ENCODE measurements at regions not wholly inside any gene's neighbourhood (a gene's known extent, or its start where the extent isn't known, plus 50 kb on each side); places are given as distances from the start of the nearest gene placed in this dataset.

DNA sequence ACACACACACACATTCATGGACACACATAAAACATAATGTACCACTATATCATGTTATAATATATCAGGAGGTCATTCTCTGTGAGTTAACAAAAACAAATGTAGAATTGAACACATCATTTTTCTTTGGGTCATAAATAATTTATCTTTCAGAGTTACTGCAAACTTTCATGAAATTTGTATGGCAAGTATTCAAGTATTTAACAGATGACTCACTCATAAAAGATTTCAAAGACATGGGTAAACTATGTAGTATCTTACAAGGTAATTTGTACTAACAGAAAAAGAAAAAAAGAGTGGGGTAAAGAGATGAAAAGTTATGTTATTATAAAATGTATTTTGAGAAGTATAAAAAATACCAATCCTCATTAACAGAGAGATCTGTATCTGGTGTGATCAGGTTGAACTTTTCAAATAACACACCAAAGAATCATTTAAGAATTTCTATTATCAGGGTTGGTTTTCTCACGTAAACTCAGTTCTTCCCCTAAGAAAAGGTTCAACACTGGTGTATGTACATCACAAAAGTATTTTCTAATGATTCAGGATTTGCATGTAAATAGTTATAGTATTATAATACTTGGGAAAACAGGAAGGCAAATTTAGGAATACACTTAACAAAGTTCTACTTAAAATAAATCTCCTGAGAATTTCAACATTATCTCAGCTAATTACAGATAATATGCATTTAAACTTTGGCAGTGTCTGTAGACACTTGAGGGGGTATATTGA lies 933.1 kb upstream of the LRRN3 start:
- TF ChIP-seq SP1 (IDR thresholded peaks at IDR 0.05; ENCODE audit: low read depth, low read length) (no peak), KDM1A (IDR thresholded peaks at IDR 0.05; ENCODE audit: borderline replicate concordance) (no peak), RCOR1 (conservative IDR thresholded peaks at IDR 0.05; ENCODE audit: low read depth, low read length) (no peak)
